GM21737 (cell line): ENCODE measurements at regions not wholly inside any gene's neighbourhood (a gene's known extent, or its start where the extent isn't known, plus 50 kb on each side); places are given as distances from the start of the nearest gene placed in this dataset.

Experiments
- ATAC-seq: cut with Tn5 transposase; IDR thresholded peaks from one replicate; pipeline ENCODE4 v1.9.1; 2021; ENCODE audit warnings: mild to moderate bottlenecking, moderate library complexity; ENCODE audit not compliant: unreplicated experiment

DNA sequence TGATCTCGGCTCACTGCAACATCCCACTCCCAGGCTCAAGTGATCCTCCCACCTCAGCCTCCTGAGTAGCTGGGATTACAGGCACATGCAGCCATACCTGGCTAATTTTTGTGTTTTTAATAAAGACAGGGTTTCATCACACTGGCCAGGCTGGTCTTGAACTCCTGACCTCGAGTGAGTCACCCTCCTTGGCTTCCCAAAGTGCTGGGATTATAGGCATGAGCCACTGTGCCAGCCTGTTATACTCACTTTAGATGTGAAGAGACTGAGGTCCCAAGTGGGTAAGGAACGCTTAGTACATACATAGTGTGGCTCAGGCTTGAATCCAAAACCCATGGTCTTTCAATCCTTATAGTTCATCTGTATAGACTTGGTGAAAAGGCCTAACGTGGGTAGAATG is 63.7 kb upstream of the EPS8L3 start:
- no peak for ATAC-seq

DNA sequence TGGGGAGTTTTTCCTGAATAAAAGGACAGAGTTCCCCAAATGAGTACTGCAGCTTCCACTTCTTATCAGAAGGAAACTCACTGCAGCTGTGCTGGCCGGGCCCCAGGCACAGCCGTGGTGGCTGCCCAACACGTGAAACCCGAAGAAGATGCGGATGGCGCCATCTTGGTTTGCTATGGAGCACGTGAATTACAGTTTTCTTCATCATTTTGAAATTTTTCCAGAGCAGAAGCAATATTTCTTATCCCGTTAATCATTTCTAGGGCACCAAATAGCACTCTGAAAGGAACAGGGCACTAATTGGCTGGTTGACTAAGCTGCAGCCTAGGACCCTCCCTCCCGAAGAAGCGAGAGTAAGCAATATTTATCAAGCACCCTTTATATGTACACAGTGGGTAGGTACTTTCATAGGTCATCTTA is 63.2 kb upstream of the EPS8L3 start:
- ATAC-seq, result no peak

DNA sequence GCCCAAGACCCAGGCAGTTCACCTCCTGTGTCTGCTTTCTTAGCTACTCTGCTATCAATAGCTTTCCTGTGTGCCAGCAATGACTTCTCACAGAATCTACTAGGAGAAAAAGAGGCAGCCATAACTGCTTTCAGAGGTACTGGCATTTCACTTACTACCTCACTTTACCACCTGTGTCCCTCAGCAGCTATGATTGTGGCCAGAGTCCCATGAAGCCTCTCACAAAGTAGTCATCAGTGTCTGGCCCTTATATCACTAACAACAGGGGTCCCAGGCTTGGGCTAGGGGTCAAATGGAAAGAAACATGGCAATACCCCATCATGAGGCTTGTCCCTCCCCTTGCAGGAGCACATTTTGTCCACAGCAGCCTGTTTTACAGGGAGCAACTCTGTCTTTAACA is 62.7 kb upstream of the EPS8L3 start:
- no peak for ATAC-seq

DNA sequence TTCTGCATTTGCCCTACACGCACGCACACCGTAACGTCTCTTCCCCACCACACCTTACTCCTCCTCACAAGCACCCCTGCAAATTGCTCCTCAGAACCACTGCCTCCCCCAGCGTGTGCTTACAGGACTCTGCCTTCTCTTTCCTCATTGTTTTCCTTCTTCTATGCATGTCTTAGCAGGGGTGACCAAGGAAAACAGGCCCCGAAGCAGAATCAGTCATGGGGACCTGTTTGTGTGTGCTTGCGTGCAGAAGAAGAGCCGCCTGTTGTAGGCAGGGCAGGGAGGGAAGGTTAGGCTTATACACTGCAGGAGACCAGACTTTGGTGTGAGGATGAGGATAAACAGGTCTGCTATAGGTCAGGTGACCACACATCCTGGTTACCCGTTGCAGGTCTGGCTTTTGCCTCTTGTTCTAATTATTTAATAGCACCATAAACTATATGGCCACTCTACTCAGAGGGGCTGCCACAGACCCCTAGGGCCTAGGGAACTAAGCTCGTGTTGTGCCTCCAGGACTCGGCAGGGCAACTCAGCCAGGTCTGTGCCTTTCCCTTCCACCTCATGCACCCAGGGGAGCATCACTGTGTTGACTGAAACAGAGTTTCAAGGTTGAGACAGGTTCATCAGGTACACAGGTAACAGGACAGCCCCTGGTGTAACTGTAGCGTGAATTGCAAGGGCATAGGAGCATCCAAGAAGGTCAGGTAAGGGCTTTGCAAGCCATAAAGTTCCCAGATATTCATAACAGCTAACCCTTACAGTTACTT is 60.8 kb upstream of the EPS8L3 start:
- no peak for ATAC-seq

DNA sequence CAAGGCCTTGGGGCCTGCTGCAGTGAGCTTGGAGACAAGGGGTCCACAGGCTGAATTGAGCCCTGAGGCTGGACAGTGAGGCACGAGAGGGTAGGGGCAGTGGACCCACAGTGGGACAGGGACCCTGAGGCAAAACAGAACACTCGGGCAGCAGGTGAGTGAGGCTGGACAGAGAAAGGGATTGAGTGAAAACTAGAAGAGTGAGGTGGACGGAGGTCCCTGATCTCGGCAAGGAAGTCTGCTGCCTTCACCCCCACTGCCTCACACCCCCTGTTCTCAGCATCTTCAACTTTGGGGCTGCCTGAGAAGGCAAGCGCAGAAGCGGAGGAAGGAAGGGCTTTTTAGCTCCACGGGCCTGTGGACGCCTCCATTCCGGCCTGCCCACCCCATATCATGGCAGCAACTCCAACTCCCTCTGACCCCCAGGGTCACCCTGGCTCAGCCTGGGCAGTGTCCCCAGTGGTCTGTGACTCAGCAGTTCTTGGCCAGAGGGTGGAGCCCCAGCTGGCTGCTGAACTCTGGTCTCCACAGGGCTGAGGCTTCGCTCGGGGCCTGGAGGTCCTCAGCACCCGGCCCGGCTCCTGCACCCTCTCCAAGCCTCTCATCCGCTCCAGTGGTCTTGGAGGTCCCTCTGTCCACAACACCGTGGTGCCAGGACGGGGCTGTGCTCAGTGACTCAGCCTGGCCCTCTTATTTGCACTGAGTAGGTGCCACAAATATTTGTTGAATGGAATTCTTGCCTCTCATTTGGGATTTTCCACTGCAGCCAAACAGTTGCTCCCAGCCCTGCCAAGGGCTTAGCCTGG is 60.0 kb upstream of the EPS8L3 start:
- ATAC-seq, result no peak

DNA sequence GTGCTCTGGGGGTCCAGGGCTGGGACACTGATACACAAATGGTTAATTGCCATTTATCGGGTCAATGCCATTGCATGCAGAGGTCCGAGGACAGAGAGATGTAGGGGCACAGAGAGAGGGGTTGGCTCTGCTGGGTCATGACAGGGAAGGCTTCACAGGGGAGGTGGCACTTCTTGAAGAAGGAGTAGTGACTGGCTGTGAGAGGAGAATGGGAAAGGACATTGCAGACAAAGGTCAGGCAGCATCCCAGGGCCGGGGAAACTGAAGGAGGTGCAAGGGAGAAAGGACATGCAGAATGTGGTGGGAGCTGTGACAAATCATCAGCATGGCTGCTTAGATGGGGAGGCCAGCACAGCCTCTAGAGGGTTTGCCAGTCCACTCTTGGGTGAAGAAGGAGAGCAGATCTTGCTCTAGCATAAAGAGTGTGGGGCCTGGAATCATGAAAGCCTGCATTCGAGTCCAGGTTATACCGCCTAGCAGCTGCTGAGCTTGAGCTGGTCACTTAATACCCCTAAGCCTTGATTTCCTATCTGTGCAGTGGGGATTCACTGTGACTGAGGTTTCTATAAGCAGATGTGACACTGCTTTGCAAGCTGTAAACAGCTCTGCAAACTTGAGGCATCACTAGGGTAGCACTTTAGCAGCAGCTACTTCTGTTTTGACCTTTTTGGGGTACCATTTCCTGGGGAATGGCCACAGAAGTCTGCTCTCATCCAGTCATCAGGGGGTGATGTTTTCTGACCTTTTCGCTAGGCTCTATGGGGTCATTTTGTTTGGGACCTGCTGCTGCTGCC is 59.2 kb upstream of the EPS8L3 start:
- ATAC-seq, result no peak

DNA sequence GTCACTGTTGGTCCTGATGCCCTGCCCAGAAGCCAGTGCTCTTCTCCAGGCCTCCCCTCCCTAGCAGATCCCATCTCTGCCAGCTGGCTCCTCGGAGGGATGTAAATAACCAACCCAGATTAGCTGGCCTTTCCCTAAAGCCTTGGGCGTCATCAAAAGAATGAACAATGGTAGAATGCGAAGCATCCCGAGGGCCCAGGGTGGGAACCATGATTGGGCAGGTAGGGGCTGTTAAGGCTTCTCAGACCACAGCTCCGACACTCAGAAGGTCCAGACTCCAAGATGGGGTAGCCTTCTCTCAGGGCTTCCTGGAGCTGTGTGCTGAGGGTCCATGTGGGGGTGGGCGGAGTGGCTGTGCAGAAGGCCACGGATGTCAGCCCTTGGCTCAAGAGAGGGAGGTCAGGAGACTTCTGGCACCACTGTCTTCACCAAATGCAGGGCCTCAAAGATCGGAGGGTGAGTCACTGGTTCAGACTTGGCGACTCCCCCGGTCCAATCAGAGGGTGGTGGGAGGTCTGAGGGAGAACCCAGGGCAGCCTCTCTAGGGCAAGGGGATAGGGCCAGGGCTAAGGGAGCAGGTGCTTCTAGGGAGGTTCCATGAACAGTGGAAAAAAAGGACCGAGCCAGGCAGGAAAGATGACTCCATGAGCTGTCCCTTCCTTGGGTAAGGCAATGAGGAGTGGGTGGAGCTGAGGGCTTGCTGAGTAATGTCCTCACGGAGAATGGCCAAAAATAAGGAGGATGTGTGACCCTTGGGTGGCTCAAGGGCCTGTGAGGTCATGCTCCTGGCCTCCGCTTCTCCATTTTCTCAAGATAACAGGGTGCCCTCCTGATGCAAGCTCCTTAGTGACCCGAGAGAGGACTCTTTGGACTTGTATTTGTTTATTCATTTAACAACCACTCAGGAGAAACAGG is 58.4 kb upstream of the EPS8L3 start:
- no peak for ATAC-seq

DNA sequence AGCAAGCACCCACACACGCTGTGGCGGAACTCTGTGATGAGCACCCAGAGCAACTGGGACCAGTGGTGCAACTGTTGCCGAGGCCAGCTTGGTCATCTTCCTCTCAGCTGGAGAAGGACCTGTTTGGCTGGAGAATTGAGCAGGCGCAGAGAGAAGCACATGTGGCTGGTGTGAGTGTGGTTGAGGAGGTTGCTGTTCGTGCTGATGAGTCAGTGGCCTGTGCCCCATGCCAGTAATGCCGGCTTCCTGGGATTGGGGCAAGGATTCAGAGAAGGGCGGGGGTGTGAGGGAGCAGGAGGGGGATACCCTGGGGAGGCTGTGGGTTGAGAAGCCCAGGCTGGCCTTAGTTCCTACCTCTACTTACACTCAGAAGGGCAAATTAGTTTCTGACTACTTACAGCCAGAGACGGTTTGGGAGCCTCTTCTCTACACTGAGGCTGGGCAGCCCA is 57.5 kb upstream of the EPS8L3 start:
- ATAC-seq, result no peak

DNA sequence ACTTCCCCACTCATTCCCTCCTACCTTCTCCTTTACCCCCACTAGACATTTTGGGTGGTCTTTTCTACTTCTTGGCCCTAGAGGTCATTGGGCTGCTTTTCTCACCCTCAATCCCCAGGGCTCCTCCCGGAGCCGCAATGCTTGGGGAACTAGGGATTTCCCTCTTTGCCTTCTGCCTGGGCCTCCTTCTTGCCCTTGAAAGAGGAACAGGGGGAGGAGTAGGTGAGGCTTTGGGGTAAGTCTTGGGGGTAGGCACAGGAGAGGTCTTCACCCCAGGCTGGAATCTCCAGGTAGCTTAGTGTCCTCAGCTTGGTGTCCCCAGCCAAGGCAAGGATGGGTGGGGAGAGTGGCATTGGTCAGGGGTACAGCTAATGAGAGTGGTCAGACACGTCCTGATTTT is 56.2 kb upstream of the EPS8L3 start:
- ATAC-seq, result no peak

DNA sequence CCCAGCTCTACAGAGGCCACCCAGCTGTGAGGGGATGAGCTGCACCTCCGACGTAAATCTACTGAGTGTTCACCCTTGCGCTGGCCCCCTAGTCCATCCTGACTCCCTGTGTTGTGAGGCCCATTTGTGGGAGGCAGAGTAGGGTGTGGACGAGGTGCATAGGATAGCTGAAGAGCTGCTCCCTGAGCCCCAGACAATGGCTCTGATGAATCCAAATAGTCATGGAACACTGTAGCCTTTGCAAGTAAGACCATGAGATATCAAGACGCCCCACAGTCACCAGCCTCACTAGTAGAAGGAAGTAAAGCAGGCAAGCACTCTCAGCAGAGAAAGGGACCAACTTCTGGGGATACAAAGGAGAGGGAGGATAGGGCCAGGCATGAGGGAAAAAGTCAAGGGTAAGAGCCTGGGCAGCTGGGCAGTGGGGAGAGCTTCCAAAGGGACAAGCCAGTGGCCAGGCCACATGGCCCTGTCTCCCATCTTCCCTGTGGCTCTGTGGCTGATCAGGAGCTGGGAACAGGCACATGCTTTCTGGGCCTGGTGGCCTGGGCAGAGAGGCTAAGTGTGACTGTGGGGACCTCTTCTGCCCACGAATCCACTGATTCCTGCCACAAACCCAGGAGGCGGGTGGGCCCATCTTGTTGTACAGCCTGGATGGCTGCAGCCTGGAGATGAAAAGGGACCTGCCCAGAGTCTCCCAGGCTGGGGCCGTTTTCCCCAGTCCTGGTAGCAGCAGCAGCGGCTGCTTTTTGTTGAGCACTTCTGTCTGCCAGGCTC is 55.5 kb upstream of the EPS8L3 start:
- no peak for ATAC-seq

DNA sequence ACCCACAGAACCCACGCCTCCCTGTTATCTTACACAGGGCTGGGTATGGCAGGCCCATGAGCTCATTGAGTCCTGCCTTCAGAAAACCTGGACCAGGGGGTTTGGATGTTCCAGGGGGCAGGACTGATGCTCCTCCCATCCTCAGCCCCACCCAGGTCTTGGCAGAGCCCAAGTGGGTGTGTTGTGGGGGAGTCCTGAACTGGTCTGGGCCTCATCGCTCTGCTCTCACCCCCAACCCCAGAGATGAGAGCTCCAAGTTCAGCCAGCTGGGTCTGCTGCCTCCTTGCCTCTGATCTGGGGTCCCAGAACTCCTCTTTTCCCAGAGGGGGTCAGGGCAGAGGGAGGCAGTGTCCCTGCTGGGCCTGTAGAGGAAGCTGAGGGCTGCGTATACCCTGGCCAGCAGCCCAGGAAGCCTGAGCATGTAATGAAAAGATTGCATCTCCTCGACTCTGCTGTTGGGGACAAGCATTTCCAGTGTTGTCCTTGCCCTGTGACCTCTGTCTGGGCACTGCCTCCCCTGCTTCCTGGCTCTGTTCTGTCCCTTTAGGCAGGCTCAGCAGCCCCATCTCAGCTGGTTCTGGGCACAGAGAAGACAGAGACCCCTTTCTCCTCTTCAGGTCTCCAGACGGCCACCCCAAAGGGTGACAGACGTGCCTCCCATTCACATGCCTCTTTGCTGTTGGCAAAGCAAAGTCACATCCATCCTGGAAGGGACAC is 54.7 kb upstream of the EPS8L3 start:
- ATAC-seq, result no peak

DNA sequence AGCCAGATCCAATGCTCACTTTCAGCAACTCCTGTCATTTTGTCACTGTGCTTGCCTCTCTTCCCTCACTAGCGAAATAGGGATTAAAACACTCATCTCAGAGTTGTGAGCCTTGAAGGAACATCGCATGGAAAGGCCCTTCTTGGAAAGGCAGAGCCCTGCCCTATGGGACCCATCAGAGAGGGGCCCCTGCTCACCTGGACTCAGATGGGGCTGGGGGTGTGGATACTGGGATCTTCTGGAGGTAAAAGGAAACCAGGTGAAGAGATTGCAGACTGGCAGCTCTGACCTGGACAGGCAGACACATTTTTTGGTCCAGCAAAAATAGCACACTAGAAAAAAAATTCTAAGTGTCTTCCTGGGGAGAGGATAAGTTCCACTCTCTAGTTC is 54.2 kb upstream of the EPS8L3 start:
- no peak for ATAC-seq

DNA sequence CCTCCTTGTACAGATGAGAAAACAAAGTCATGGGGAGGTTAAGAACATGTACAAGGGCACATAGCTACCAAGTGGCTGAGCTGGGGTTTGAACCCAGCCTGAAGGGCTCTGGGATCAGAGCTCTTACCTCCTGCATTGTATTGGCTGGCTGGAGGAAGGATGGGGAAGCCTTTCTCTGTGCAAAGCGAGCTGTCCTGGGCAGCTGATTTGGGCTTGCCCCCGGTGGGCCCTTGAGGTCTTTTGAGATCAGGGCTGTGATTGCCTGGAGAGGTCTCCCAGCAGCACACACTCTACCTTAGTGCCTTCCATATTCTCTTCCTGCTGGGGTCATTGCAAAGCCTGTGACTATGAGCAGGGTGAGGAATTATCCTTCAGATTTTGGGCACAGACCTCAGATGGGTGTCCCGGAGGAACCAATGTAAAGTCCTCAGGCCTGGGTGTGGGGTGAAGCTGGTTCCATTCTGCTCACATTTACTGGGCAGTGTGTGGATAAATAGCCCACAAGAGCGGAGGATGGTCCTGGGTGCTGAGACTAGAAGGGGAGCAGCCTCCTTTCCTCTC is 53.3 kb upstream of the EPS8L3 start:
- no peak for ATAC-seq

DNA sequence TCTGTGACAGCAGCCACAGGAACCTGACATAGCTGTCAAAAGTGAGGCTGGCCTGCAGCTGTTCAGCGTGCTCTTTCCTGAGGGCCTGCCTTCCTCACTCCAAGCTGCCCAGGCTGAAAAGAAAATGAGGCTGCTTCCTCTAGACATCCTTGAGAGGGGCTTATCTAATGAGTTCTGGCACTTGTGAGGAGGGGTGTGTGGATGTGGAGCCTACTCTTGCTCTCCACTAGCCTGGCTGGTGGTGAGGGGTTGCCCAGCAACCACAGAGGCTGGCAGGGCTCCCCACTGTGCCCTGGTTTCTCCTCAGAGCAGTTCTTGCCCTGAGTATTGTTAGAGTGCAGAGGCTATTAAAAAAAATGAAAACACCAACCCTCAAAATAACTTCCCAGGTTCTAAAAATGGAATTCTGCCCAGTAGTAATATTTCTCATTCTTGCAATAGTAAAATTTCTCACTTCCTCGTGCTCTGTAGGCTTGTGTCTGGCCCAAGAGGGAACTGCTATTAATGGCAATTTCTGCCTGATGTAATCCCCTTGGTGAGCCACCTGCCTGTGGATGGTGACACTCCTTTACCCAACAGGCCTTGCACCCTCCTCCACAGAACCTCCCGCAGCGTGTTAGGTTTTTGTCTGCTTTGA is 52.6 kb upstream of the EPS8L3 start:
- ATAC-seq, result peak; percentile 92

DNA sequence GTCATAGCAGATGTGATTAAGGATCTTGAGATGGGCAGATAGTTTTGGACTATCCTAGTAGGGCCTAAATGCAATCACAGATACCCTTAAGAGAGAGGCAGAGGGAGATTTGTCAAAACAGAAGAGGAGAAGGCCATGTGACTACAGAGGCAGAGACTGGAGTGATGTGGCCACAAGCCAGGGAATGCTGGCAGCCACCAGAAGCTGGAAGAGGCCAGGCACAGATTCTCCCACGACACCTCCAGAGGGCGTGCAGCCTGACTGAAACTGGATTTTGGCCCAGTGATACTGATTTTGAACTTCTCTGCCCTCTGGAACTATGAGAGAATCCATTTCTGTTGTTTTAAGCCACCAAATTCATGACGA is 52.1 kb upstream of the EPS8L3 start:
- ATAC-seq, result no peak

DNA sequence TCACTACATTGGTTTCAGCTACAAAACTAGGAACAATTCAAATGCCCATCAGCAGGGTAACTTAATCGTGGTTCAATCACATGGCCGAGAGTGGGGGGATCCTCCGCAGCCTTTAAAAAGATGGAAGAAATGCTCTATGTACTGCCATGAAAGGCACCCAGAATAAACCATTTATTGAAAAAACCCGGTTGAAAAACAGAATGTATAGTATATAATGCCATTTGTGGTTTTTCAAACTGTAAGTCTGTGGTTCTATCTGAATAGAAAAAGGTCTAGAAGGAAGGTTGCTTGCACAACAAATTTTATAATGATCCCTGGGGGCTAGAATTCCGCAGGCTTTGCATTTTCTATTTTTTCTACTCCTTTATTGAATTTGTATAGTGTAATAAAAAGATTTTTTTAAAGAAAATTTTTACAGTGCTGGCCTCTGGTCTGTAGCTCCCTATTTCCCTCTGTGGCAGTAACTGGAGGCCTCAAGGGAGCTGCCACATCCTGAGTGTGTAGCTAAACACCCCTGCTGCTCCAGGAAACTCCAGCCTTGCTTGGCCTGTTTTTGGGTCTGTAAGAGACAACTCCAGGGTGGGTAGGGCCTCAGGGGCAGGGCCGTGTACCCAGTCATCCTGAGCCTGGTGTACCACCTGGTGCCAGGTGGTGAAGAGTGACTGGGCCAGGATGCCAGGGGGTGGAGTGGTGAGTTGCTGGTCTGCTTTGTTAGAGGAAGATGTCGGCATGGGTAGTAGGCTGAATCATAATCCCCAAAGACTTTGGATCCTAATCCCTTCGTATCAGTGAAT is 51.5 kb upstream of the EPS8L3 start:
- ATAC-seq, result no peak

DNA sequence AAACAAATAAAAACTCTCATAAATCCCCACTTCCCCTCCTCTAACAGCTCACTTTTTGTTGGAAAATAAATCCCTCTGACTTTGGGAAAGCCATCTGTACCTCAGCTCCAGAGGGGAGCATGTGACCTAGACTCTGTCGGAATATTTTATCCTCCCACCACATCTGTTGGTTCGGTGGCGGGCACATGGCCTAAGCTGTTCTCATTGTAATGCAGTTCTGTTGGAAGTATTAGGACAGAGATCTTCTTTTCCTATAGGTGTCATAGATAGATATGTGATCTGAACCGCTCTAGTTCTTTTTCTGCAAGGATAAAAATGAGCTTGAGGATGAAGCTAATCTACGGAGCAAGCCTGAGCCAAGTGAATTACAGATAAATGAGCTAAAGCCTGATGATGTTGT is 50.5 kb upstream of the EPS8L3 start:
- no peak for ATAC-seq
